Stimulated activated naive CD8-positive, alpha-beta T cell treated with anti-CD3 and anti-CD28 coated beads, Interleukin-15, Interleukin-2, amounts not matched to agents 100 ng/mL and 50 ng/mL, for 24 hours (primary cell): ENCODE measurements at regions not wholly inside any gene's neighbourhood (a gene's known extent, or its start where the extent isn't known, plus 50 kb on each side); places are given as distances from the start of the nearest gene placed in this dataset.

Experiments used
- H3K27ac Mint-ChIP-seq: one replicate; pipeline ENCODE4 v1.8.0; 2021; ENCODE audit warnings: mild to moderate bottlenecking, mixed read lengths
- H3K27me3 Mint-ChIP-seq: one replicate; pipeline ENCODE4 v1.8.0; 2021; ENCODE audit warnings: mixed read lengths
- H3K36me3 Mint-ChIP-seq: one replicate; pipeline ENCODE4 v1.8.0; 2021; ENCODE audit warnings: low read depth, mixed read lengths
- H3K4me1 Mint-ChIP-seq: one replicate; pipeline ENCODE4 v1.8.0; 2021; ENCODE audit warnings: low read depth, mixed read lengths
- H3K4me3 Mint-ChIP-seq: one replicate; pipeline ENCODE4 v1.8.0; 2021; ENCODE audit warnings: mild to moderate bottlenecking, mixed read lengths
- H3K9me3 Mint-ChIP-seq: one replicate; pipeline ENCODE4 v1.8.0; 2021; ENCODE audit warnings: mixed read lengths

DNA sequence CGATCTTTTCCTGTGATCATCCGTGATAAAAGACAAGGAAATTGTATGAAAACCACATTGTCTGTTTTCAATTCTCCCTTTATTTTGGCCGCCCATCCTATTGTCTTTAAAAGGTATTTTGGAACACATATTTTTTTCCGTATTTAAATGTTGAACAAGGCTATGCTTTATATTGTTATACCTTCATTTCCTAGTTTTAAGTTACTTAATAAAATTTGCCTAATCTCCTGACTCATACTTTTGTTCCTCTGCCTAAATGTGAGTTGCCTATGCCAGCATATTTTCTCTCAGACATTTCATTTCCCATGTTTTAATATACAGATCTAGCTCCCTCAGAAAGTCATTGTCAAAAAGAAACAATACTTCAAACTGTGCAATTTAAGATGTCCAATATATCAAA is 104.2 kb downstream of the SLITRK6 start:
- no peak overlapping the region for H3K4me3 Mint-ChIP-seq
- no peaks in the 10 kb centered on the region for H3K27me3 Mint-ChIP-seq
- no peaks in the 10 kb centered on the region for H3K4me1 Mint-ChIP-seq
- H3K36me3 Mint-ChIP-seq: no peaks in the 10 kb centered on the region
- H3K27ac Mint-ChIP-seq: no peak overlapping the region
- no peaks in the 10 kb centered on the region for H3K9me3 Mint-ChIP-seq

DNA sequence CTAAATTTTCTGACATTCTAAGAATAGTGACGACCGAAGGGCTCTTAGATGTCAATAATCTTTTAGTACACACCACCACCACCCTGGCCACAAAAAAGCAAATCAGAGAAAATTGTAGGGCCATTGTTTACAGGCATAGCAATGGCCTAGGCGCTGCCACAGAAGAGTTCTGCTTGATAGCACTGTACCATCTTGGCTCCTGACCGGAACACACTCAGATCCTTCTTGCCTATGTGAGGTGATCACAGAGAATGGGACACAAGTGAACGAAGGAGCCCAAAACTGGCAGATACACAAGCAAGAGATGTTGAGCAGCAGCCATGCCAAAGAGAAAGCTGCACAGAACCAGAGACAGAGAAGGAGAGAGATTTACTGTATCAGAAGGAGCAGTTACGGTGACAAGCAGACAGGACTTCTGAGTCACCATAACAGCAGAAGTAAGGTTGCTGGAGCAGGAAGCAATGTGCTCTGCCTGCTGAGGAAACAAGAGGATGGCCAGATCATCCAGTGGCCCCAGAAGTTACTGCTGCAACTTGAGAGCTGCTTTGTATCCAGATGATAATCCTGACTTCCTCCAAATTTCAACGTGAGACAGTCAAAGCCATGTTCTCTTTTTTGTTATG is 105.2 kb downstream of the SLITRK6 start:
- H3K27me3 Mint-ChIP-seq: no peaks in the 10 kb centered on the region
- H3K27ac Mint-ChIP-seq: no peak overlapping the region
- no peak overlapping the region for H3K4me3 Mint-ChIP-seq
- no peaks in the 10 kb centered on the region for H3K9me3 Mint-ChIP-seq
- no peaks in the 10 kb centered on the region for H3K4me1 Mint-ChIP-seq
- no peaks in the 10 kb centered on the region for H3K36me3 Mint-ChIP-seq

GRCh38 chr13:85690368-85690767 is 108.9 kb downstream of the SLITRK6 start:
- Mint-ChIP-seq H3K36me3 (no peaks in the 10 kb centered on the region), H3K27me3 (no peaks in the 10 kb centered on the region), H3K4me3 (no peak overlapping the region), H3K4me1 (no peaks in the 10 kb centered on the region), H3K27ac (no peak overlapping the region), H3K9me3 (no peaks in the 10 kb centered on the region)

GRCh38 chr13:85685436-85685835 is 113.8 kb downstream of the SLITRK6 start:
- no peaks in the 10 kb centered on the region for H3K36me3 Mint-ChIP-seq
- no peak overlapping the region for H3K4me3 Mint-ChIP-seq
- H3K27ac Mint-ChIP-seq: no peak overlapping the region
- no peaks in the 10 kb centered on the region for H3K27me3 Mint-ChIP-seq
- peaks cover 4% of the 10 kb centered on the region for H3K9me3 Mint-ChIP-seq
- H3K4me1 Mint-ChIP-seq: no peaks in the 10 kb centered on the region

GRCh38 chr13:85675151-85675907 is 123.9 kb downstream of the SLITRK6 start:
- no peak overlapping the region for H3K27ac Mint-ChIP-seq
- peaks cover 14% of the 10 kb centered on the region for H3K9me3 Mint-ChIP-seq
- H3K36me3 Mint-ChIP-seq: no peaks in the 10 kb centered on the region
- H3K27me3 Mint-ChIP-seq: no peaks in the 10 kb centered on the region
- H3K4me3 Mint-ChIP-seq: no peak overlapping the region
- no peaks in the 10 kb centered on the region for H3K4me1 Mint-ChIP-seq

DNA sequence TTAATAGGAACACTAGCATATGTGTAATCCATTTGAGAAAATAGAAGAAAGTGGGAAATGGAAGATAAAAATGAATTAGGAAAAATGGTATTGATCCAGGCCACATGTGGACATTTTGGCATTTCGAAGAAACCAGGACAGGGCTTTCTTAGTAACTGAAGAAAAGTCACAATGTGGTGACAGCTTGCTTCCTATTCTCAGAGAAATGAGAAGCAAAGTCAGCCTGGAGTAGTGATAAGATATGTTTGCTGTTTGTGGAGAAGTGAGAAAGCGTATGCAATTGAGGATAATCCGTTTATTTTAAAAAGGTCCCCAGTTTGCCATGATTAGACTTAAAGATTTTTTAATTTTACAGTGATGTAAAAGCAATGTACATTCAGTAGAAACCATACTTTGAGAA is 127.9 kb downstream of the SLITRK6 start:
- Mint-ChIP-seq H3K4me1 (no peaks in the 10 kb centered on the region), H3K27me3 (no peaks in the 10 kb centered on the region), H3K9me3 (peaks cover 17% of the 10 kb centered on the region), H3K4me3 (no peak overlapping the region), H3K36me3 (no peaks in the 10 kb centered on the region), H3K27ac (no peak overlapping the region)

GRCh38 chr13:85666356-85666755 is 132.9 kb downstream of the SLITRK6 start:
- H3K9me3 Mint-ChIP-seq: peaks cover 8% of the 10 kb centered on the region
- H3K4me3 Mint-ChIP-seq: no peak overlapping the region
- H3K36me3 Mint-ChIP-seq: no peaks in the 10 kb centered on the region
- no peaks in the 10 kb centered on the region for H3K27me3 Mint-ChIP-seq
- no peaks in the 10 kb centered on the region for H3K4me1 Mint-ChIP-seq
- no peak overlapping the region for H3K27ac Mint-ChIP-seq

GRCh38 chr13:85665286-85665685 is 133.9 kb downstream of the SLITRK6 start:
- H3K36me3 Mint-ChIP-seq: no peaks in the 10 kb centered on the region
- H3K9me3 Mint-ChIP-seq: peaks cover 4% of the 10 kb centered on the region
- H3K4me1 Mint-ChIP-seq: no peaks in the 10 kb centered on the region
- H3K27me3 Mint-ChIP-seq: no peaks in the 10 kb centered on the region
- H3K4me3 Mint-ChIP-seq: no peak overlapping the region
- H3K27ac Mint-ChIP-seq: no peak overlapping the region

DNA sequence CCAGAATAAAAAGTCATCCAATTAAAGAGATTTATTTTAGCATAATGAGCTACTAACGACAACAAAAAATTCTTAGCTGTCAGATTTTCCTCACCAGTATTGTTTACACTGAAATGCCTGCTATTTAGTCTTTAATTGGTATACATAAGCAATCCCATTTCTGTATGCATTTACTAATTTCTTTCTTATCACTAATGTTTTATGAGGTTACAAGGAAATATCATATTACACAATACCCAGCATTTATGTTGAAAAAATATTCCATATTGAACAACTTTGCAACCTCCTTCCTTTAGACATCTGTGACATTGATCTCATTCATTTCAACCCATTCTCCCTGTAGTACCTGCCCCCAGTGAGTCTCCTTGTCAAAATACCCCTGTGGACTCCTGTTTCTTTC is 135.4 kb downstream of the SLITRK6 start:
- H3K36me3 Mint-ChIP-seq: no peaks in the 10 kb centered on the region
- H3K4me1 Mint-ChIP-seq: no peaks in the 10 kb centered on the region
- no peaks in the 10 kb centered on the region for H3K27me3 Mint-ChIP-seq
- peaks cover 3% of the 10 kb centered on the region for H3K9me3 Mint-ChIP-seq
- no peak overlapping the region for H3K27ac Mint-ChIP-seq
- H3K4me3 Mint-ChIP-seq: no peak overlapping the region

DNA sequence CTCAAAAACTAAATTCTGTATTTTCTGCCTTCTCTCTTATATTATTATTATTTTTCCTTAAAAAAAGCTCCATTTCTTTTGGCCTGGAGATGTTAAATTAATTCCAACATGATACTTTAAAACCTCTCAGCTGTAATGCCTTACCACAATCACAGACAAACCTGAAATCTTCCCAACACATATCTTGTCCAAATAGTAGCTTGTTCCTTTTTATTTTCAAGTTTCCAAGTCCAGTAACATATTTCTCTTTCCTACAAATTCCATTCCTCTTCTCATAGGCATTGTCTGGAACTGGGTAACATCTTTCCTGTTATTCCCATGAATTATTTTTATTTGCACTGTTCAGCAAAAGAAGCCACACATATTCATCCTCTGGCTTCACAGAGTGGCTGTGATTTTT is 137.0 kb downstream of the SLITRK6 start:
- no peaks in the 10 kb centered on the region for H3K9me3 Mint-ChIP-seq
- no peaks in the 10 kb centered on the region for H3K27me3 Mint-ChIP-seq
- H3K27ac Mint-ChIP-seq: no peak overlapping the region
- no peaks in the 10 kb centered on the region for H3K36me3 Mint-ChIP-seq
- H3K4me3 Mint-ChIP-seq: no peak overlapping the region
- H3K4me1 Mint-ChIP-seq: no peaks in the 10 kb centered on the region

GRCh38 chr13:85661675-85662074 is 137.5 kb downstream of the SLITRK6 start:
- H3K27ac Mint-ChIP-seq: no peak overlapping the region
- H3K9me3 Mint-ChIP-seq: no peaks in the 10 kb centered on the region
- no peaks in the 10 kb centered on the region for H3K36me3 Mint-ChIP-seq
- no peaks in the 10 kb centered on the region for H3K4me1 Mint-ChIP-seq
- no peak overlapping the region for H3K4me3 Mint-ChIP-seq
- H3K27me3 Mint-ChIP-seq: no peaks in the 10 kb centered on the region

DNA sequence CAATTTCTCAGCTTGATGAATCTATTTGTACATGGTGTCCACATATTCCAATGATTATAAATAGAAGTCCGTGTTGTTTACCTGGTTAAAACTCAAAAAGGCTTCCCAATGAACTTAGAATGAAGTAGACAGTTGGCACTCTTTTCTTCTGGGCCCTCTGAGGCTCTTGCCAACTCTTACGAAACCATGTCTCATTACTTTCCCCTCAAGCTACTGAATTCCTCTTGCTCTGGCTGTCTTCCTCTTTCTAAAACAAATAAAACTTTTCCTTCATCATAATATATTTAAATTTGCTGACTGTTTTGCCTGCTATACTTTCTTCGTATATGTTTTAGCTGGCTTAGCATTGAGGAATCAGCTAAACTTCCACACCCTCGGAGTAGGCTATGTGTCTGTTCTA is 139.7 kb downstream of the SLITRK6 start:
- Mint-ChIP-seq H3K36me3 (no peaks in the 10 kb centered on the region), H3K4me1 (no peaks in the 10 kb centered on the region), H3K27me3 (no peaks in the 10 kb centered on the region), H3K27ac (no peak overlapping the region), H3K4me3 (no peak overlapping the region), H3K9me3 (no peaks in the 10 kb centered on the region)

DNA sequence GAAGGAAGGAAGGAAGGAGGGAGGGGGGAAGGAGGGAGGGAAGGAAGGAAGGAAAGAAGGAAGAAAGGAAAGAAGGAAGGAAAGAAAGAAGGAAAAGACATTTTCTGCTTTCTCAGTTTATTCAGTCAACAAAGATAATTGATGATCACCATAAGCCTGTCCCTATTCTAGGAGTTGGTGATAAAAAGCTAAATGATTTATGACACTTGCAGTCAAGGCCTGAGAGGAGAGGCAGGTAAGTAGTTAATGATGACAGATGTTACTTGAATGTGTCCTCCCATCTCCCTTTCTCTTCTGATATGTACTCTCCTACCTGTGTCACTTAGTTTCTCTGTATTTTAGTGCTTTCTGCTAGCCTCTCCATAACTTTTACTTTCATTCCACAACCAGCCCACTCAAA is 141.3 kb downstream of the SLITRK6 start:
- H3K27me3 Mint-ChIP-seq: no peaks in the 10 kb centered on the region

DNA sequence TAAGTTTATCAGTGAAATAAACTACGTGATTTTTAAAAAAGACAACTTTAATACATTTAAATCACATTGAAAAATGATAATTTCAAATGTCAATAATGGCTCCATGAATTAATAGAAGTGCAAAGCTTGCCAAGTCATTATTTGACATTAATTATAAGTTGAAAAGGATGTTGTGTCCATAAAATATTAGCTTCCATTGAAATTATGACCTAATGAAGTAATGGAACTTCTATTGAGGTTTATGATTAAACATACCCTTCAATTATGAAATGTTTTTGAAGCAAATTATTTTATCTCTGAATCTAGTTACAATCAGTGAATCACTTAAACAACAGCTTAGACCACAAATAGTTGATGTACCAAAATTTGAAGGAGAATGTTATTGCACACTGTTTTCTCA is 144.2 kb downstream of the SLITRK6 start:
- no peaks in the 10 kb centered on the region for H3K4me1 Mint-ChIP-seq
- peaks cover 5% of the 10 kb centered on the region for H3K9me3 Mint-ChIP-seq
- no peaks in the 10 kb centered on the region for H3K27me3 Mint-ChIP-seq
- no peaks in the 10 kb centered on the region for H3K36me3 Mint-ChIP-seq
- H3K27ac Mint-ChIP-seq: no peak overlapping the region
- H3K4me3 Mint-ChIP-seq: no peak overlapping the region

More for the DNA sequence above, 141.3 kb downstream of the SLITRK6 start:
- no peak overlapping the region for H3K4me3 Mint-ChIP-seq
- H3K27ac Mint-ChIP-seq: no peak overlapping the region
- no peaks in the 10 kb centered on the region for H3K4me1 Mint-ChIP-seq
- H3K36me3 Mint-ChIP-seq: no peaks in the 10 kb centered on the region
- no peaks in the 10 kb centered on the region for H3K9me3 Mint-ChIP-seq

GRCh38 chr13:85654227-85654626 is 145.0 kb downstream of the SLITRK6 start:
- Mint-ChIP-seq H3K9me3 (peaks cover 5% of the 10 kb centered on the region), H3K4me3 (no peak overlapping the region), H3K27me3 (no peaks in the 10 kb centered on the region), H3K4me1 (no peaks in the 10 kb centered on the region), H3K27ac (no peak overlapping the region), H3K36me3 (no peaks in the 10 kb centered on the region)

DNA sequence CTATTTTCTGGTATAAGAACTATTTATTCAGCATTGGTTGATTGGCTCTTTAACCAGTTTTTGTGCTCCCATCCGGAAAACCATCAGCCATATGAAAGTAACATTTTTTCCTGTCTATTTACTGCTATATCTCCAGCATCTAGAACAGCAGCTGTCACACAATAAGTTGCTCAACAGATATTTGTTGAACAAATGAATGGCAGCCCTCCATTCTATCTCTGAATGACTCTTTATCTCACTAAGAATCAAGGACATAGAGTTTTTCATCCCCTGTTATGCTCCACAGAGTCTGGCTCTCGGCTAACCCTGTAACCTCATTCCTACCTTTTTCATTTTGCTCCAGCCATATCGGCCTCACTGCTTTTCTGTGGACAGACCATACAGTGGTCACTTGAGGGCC is 145.5 kb downstream of the SLITRK6 start:
- peaks cover 5% of the 10 kb centered on the region for H3K9me3 Mint-ChIP-seq
- no peaks in the 10 kb centered on the region for H3K27me3 Mint-ChIP-seq
- H3K27ac Mint-ChIP-seq: no peak overlapping the region
- no peaks in the 10 kb centered on the region for H3K4me1 Mint-ChIP-seq
- H3K4me3 Mint-ChIP-seq: no peak overlapping the region
- H3K36me3 Mint-ChIP-seq: no peaks in the 10 kb centered on the region
